NCI-H187 (cell line): ENCODE measurements at regions not wholly inside any gene's neighbourhood (a gene's known extent, or its start where the extent isn't known, plus 50 kb on each side); places are given as distances from the start of the nearest gene placed in this dataset.

Source experiments
- DNase-seq, 2 experiments: peaks; one replicate each; lab custom pipeline; 2025; lab: John Stamatoyannopoulos, UW

- DNase-seq = no peak
Observed at GRCh38 chr1:13968361-13968760, 268.4 kb downstream of the PRDM2 start.

DNA sequence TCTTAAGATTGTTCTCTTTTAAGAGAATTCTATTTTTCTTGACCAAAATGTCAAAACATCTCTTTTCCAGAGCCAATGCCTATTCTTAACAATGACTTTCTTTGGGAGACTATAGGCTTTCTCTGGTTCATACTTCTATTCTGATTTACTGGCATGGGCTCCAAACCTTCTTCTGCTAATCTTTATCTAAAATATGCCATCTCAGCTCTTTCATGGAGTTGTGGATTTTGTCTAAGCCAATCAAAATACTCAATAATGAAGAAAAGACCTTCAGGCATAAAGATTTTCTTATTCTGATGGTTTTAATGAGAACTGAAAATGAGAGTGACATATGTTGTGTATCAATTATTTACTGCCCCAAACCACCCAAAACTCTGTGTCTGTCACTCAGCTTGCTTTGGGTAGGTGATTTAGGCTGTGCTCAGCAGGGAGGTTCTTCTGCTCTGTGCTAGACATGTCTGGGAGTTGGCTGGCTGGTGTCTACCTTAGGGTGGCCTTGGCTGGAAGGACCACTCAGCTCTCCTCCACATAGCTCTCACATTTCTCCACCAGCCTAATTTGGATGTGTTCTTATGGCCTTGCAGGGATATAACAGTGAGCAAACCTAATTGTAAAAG is 270.8 kb downstream of the PRDM2 start:
- DNase-seq = no peak

DNA sequence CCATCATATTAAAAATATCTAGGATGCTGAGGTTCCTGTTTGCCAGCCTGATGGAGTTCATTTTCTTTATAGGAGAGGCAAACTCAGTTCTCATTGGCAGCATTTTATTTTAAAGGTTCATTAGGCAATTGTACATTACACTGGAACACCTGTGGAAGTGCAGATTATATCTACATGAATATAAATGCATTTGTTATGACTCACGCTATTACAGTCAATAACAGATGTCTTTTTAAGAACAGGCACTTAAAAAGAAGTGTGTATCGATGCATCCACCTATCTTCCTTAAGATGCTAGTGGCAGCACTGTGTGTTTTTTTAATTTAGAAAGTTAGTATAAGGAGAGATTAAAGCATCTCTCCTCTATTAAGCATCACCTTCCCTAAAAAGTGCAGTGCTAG is 276.5 kb downstream of the PRDM2 start:
- DNase-seq = no peak

DNA sequence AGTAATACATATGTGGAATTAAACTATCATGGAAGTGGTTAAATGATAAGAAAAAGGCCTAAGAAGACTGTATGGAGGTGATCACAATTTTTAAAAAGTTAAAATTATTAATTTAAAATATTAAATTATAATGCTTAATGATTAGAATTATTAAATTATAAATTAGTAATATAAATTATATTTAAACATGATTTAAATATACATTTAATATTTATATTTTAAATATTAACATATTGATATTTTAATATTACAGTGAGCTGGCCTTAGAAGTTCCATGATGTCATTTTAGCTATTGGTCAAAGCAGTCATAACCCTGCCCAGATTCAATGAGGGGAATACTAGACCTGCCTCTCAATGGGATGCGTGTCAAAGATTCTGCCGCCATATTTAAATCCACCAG is 281.2 kb downstream of the PRDM2 start:
- no peak for DNase-seq

- no peak for DNase-seq
Observed at GRCh38 chr1:13983393-13983792, 283.4 kb downstream of the PRDM2 start.

DNA sequence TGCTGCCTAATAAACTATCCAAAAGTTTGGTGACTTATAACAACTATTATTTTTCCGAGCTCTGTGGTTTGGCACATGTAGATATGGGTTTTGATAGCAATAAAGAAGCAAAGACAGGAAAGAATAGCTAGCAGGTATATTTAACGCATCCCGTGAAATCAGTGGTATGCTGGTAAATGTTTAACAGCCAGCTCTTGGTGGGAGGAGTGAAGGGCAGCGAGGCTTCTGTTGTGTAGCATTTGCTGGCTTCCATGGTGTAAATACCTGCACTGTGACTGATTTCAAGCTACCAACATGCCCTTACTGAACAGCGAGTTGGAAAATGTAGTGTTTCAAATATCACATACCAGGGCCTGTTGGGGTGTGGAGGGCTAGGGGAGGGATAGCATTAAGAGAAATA is 291.0 kb downstream of the PRDM2 start:
- no peak for DNase-seq

DNA sequence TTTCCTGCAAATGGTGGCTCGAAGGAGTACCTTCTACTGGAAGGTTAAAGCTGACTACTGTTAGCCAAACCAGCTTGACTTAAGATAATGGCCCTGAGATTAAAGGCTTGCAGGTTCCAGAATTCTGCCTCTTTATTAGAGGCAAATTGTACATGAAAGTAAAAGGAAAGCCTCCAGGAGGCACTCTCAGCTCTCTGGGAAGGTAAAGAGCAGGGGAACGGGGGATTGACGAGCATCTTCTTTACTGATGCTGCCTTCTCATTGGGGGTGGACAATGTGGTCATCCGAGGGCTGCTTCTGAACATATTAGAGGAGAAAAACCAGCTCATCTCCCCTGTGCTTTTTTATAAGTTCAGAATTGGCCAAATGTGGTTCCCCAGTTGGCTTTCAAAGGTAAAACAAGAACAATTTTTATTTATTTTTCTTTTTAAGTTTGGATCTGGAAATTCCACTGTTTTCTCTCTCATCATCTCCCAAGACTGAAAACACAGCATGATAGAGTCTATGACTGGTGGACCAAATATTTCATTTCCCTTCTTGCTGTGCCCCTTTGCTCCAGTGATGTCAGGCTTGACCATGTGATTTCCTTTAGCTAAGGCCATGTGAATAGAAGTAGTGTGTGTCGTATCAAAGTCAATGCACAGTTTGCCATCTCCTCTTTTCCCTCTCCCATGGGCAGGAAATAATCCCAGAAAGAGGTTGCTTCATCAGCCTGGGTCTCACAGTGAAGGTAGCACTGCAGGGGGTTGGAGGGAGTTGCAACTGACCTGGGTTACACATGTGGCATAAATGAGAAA is 292.7 kb downstream of the PRDM2 start:
- no peak for DNase-seq

GRCh38 chr1:13994386-13994785 is 294.4 kb downstream of the PRDM2 start:
- no peak for DNase-seq

DNA sequence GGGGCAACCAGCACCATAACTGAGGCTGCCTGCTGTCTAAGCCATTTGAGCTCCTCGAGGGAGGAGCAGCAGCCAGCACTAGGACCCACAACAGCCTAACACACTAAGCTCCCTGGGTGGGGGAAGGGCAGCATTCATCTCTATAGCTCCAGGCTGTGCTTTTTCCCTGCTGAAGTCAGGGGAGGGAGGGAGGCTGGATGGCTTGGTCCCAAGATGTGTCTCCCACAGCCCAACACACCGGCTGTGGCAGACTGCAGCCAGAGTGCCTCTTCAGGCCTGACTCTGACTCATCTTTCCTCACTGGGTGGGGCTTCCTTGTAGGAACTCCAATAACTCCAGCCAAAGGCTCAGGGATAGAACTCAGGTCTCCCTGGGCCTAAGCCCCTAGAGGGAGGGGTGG is 296.3 kb downstream of the PRDM2 start:
- no peak for DNase-seq

DNA sequence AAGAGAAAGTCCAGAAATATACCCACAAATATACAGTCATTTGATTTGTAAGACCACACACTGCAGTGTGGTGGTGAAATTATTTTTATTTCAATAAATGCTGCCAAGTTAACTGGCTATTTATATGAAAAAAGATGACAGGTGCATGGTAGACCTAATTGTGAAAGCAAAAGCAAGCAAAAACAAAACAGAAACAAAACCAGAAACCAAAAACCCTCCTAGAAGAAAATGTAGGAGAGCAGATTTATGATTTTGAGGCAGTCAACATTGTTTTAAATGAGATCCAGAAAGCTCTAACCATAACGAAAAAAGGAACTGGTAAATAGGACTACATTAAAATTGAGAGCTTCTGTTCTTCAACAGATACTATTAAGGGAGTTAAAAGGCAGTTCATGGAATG is 303.6 kb downstream of the PRDM2 start:
- DNase-seq = no peak

- no peak for DNase-seq
Observed at GRCh38 chr1:14009582-14009981, 309.6 kb downstream of the PRDM2 start.

- no peak for DNase-seq
Observed at GRCh38 chr1:14010476-14010875, 310.5 kb downstream of the PRDM2 start.

- no peak for DNase-seq
Observed at GRCh38 chr1:14011132-14011531, 311.1 kb downstream of the PRDM2 start.

DNA sequence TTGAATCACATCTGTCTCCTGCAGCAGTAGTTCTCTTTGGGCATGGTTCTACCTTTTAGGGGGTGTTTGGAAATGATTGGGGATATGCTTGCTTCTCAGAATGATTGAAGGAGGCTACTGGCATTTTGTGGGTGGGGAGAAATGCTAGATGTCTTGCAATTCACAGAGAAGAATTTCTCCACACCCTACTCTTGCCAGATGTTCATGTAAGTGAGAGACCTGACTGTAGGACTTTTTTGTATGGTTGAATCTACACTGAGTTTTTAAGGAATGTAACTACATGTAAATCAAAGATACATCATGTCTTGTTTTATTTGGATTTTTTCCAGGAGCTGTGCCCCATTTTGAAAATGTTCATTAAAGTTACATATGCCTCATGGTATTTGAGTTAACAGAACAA is 311.9 kb downstream of the PRDM2 start:
- no peak for DNase-seq

DNA sequence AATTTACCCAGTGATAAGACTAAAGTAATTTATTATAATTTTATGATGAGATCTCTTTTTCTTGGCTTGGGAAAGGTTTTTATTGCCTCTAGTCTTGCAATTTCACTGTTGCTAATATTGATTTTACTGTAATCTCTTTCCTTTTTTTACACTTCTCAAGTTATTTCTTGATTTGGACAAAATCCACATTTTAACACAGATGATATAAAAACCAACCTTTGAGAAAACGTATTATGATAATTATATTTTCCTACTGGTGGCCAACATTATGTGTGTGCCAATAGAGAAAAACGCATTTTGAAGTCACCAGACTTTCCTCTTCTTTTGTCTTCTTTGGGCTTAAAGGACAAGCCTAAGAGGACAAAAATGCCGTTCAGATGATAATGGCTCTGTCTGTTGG is 314.9 kb downstream of the PRDM2 start:
- no peak for DNase-seq

DNA sequence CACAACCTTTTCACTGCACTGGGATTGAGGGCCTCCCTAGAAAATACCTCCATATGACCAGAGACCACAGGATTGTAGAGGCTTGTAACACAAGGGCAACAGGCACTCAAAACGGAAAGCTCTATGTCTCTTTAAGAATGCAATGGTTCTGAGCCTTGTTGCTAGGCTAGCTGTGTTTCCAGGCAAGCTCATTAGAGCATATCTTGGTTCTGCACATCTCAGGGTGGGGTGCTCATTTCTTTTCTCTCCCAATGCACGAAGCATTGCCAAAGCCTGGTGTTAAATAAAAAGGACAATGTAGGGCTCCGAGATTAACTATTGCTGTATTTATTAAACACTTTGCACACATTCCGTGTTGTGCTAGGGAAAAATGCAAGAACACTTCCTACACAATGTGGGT is 315.9 kb downstream of the PRDM2 start:
- no peak for DNase-seq

DNA sequence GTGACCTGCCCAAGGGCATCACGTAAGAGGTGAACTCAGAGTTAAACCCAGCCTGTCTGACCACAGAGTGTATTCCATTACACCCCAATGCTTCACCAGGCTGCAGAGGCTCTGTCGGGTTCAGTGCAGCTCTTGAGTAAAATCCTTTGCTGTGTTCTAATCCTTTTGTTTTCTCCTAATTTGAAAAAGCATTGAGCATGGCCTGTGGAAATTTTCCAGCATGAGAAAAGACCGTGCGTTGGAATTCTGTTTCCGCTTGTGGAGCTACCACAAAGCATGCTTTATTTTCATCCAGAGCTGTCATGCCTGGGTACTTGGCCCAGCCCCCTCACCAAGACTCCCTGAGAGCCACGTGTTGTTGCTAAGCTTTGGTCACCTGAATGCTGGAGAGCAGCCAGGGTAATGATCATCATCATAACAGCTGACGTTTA is 317.6 kb downstream of the PRDM2 start:
- no peak for DNase-seq

DNA sequence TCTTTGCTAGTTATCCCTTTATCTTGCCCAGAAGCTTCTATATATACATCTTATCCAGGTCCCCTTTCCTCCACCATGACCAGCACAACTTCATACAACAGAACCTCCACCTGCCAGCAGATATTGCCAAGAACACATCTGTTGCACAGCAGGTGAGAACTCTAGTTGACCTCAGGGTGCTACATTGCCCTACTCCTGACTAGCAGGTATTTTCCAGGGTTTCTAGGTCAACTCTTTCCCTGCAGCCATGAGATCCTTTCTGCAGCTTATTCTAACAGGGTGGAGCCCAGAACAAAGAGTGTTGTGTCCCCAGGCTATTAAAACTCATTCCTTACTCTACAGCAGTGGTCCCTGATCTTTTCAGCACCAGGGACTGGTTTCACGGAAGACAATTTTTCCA is 319.5 kb downstream of the PRDM2 start:
- no peak for DNase-seq

DNA sequence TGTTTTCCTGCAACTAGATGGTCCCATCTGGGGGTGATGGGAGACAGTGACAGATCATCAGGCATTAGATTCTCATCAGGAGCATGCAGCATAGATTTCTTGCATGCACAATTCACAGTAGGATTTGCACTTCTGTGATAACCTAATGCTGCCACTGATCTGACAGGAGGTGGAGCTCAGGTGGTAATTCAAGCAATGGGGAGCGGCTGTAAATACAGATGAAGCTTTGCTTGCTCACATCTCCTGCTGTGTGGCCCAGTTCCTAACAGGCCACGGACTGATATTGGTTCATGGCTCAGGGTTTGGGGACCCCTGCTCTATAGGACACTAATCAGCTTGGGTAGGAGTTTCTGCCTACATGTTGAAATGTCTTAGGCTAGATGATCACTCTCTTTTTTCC is 320.0 kb downstream of the PRDM2 start:
- DNase-seq = no peak

GRCh38 chr1:14027099-14027498 is 327.1 kb downstream of the PRDM2 start:
- DNase-seq = no peak

DNA sequence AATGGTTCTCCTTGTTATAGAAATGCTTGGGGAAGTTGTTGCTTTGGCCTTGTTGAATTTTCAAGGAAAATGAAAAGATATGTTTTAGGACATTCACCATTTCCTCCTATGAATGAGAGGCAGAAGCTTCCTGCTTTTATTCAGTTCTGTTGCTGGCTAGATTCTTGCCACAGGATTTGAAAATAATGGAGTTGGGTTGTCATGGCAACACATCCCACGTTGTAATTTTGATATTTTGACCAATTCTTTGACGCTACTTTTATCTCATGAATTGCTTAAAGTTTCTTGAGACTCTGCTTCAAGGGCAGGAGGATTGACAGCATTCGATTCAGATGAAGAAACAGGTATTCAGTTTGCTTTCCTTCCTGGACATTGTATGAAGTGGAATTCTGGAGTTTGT is 331.5 kb downstream of the PRDM2 start:
- DNase-seq = no peak

DNA sequence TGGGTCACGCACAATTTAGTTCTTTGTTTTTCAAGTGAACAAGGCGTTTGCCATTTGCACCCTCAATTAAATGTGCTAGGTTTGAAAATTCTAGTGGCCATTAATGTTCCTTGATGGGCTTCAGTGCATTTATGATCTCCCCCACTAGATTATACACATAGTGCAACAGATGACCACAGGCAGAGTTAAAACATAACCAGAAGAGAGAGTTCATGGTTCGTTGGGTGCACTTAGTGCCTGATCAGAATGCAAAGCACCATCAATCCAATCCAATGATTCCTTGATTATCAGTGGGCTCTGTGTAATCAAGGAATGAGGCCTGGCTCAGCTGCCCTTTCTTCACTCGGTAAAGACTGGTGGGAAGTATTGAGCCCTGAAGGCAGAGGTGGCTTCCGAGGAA is 334.5 kb downstream of the PRDM2 start:
- no peak for DNase-seq

- DNase-seq = no peak
Observed at GRCh38 chr1:14037101-14037847, 337.3 kb downstream of the PRDM2 start.
